ENCODE measurements at regions not wholly inside any gene's neighbourhood (a gene's known extent, or its start where the extent isn't known, plus 50 kb on each side); places are given as distances from the start of the nearest gene placed in this dataset.

- ChIA-PET CTCF (no interaction called here), POLR2A (no interaction called here)
- peaks cover 0 to 29% of the 10 kb centered on the region in 2 donors for H3K27me3 Mint-ChIP-seq
- Histone ChIP-seq H3K36me3 (ENCODE audit: insufficient read depth, low read length) (no peaks in the 10 kb centered on the region), H3K27me3 (ENCODE audit: insufficient read depth, low read length, poor library complexity, severe bottlenecking) (peaks cover 11% of the 10 kb centered on the region), H3K4me1 (ENCODE audit: insufficient read depth, low read length) (no peaks in the 10 kb centered on the region), H3K4me3 (ENCODE audit: low read length) (no peak overlapping the region), H3K9me3 (ENCODE audit: low read length) (no peaks in the 10 kb centered on the region), H3K27ac (ENCODE audit: low read depth, low read length) (no peak overlapping the region)
- no peak overlapping the region for H3K27ac Mint-ChIP-seq
- no peaks in the 10 kb centered on the region for H3K9me3 Mint-ChIP-seq
- no peak overlapping the region for H3K4me3 Mint-ChIP-seq
- H3K4me1 Mint-ChIP-seq: no peaks in the 10 kb centered on the region
- H3K36me3 Mint-ChIP-seq: no peaks in the 10 kb centered on the region
- no peak for DNase-seq
These were observed 115.2 kb upstream of the TOP3B start for GRCh38 chr22:22097727-22098228.

- no peaks in the 10 kb centered on the region for H3K4me1 ChIP-seq (ENCODE audit: insufficient read depth, low read length)
- peaks cover 3 to 47% of the 10 kb centered on the region in 2 donors for H3K27me3 Mint-ChIP-seq
These were observed 112.3 kb upstream of the TOP3B start for GRCh38 chr22:22094921-22095320.

DNA sequence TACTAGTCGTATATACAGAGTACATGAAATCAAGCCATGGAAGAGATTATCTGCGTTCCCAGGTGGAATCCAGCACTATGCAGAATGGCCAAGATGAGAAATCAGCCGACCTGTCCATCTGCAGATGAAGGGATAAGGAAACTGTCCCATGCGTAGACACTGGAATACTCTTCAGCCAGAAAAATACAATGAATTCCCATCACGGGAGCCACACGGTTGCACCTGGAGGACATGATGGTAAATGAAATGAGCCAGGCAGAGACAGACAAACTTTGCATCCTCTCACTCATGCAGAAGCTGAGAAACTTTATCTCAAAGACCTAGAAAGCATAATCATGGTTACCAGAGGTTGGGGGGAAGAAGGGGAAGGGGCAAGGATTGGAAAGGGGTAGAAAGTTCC, 111.9 kb upstream of the TOP3B start:
- POLR2A ChIA-PET: no interaction called here
- H3K4me3 Mint-ChIP-seq: no peak overlapping the region
- CTCF ChIA-PET: no interaction called here

More at GRCh38 chr22:22094921-22095320, 112.3 kb upstream of the TOP3B start:
- no peak for DNase-seq
- H3K9me3 Mint-ChIP-seq: no peaks in the 10 kb centered on the region
- Histone ChIP-seq H3K27me3 (ENCODE audit: insufficient read depth, low read length, poor library complexity, severe bottlenecking) (peaks cover 15% of the 10 kb centered on the region), H3K36me3 (ENCODE audit: insufficient read depth, low read length) (no peaks in the 10 kb centered on the region), H3K9me3 (ENCODE audit: low read length) (no peaks in the 10 kb centered on the region), H3K4me3 (ENCODE audit: low read length) (no peak overlapping the region), H3K27ac (ENCODE audit: low read depth, low read length) (no peak overlapping the region)
- no peak overlapping the region for H3K4me3 Mint-ChIP-seq
- H3K27ac Mint-ChIP-seq: no peak overlapping the region
- no peaks in the 10 kb centered on the region for H3K4me1 Mint-ChIP-seq
- ChIA-PET CTCF (no interaction called here), POLR2A (no interaction called here)
- H3K36me3 Mint-ChIP-seq: no peaks in the 10 kb centered on the region

DNA sequence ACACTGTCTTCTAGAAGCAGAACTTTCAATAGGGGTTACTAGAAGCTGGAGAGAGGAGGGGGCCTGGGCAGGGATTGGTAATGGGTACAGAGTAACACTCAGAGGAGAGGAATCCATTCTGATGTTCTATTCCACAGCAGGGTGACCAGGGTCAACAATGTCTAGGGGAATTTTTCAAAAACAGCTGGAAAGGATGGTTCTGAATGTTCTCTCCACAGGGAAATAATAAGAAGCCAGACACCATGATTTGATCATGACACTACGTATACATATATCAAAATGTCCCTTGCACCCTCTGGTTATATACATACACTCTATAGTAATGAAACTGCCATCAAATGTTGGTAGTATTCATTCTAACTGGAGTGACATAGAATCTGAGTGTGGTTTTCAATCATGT, 111.2 kb upstream of the TOP3B start:
- H3K9me3 Mint-ChIP-seq: no peaks in the 10 kb centered on the region
- H3K4me3 Mint-ChIP-seq: no peak overlapping the region
- H3K4me1 Mint-ChIP-seq: no peaks in the 10 kb centered on the region
- ChIA-PET POLR2A (no interaction called here), CTCF (no interaction called here)
- Histone ChIP-seq H3K27me3 (ENCODE audit: insufficient read depth, low read length, poor library complexity, severe bottlenecking) (peaks cover 16% of the 10 kb centered on the region), H3K4me3 (ENCODE audit: low read length) (no peak overlapping the region), H3K36me3 (ENCODE audit: insufficient read depth, low read length) (no peaks in the 10 kb centered on the region), H3K9me3 (ENCODE audit: low read length) (no peaks in the 10 kb centered on the region), H3K27ac (ENCODE audit: low read depth, low read length) (no peak overlapping the region), H3K4me1 (ENCODE audit: insufficient read depth, low read length) (no peaks in the 10 kb centered on the region)
- H3K27me3 Mint-ChIP-seq: peaks cover 11 to 59% of the 10 kb centered on the region in 2 donors
- no peak for DNase-seq
- H3K36me3 Mint-ChIP-seq: no peaks in the 10 kb centered on the region
- no peak overlapping the region for H3K27ac Mint-ChIP-seq

More for the DNA sequence above, 111.9 kb upstream of the TOP3B start:
- H3K4me1 Mint-ChIP-seq: no peaks in the 10 kb centered on the region
- no peak for DNase-seq
- no peaks in the 10 kb centered on the region for H3K36me3 Mint-ChIP-seq
- no peaks in the 10 kb centered on the region for H3K9me3 Mint-ChIP-seq
- Histone ChIP-seq H3K27me3 (ENCODE audit: insufficient read depth, low read length, poor library complexity, severe bottlenecking) (peaks cover 15% of the 10 kb centered on the region), H3K9me3 (ENCODE audit: low read length) (no peaks in the 10 kb centered on the region), H3K27ac (ENCODE audit: low read depth, low read length) (no peak overlapping the region), H3K4me1 (ENCODE audit: insufficient read depth, low read length) (no peaks in the 10 kb centered on the region), H3K4me3 (ENCODE audit: low read length) (no peak overlapping the region), H3K36me3 (ENCODE audit: insufficient read depth, low read length) (no peaks in the 10 kb centered on the region)
- H3K27me3 Mint-ChIP-seq: peaks cover 5 to 51% of the 10 kb centered on the region in 2 donors
- no peak overlapping the region for H3K27ac Mint-ChIP-seq

- ChIA-PET CTCF (no interaction called here), POLR2A (no interaction called here)
- peaks cover 18% of the 10 kb centered on the region for H3K27me3 ChIP-seq (ENCODE audit: insufficient read depth, low read length, poor library complexity, severe bottlenecking)
- no peak overlapping the region for H3K4me3 Mint-ChIP-seq
- no peaks in the 10 kb centered on the region for H3K4me1 Mint-ChIP-seq
- H3K27ac ChIP-seq (ENCODE audit: low read depth, low read length): no peak overlapping the region
- H3K36me3 Mint-ChIP-seq: no peaks in the 10 kb centered on the region
- H3K9me3 Mint-ChIP-seq: no peaks in the 10 kb centered on the region
- H3K27me3 Mint-ChIP-seq: peaks cover 14 to 66% of the 10 kb centered on the region in 2 donors
- H3K9me3 ChIP-seq (ENCODE audit: low read length): no peaks in the 10 kb centered on the region
- no peak overlapping the region for H3K4me3 ChIP-seq (ENCODE audit: low read length)
- H3K4me1 ChIP-seq (ENCODE audit: insufficient read depth, low read length): no peaks in the 10 kb centered on the region
- H3K36me3 ChIP-seq (ENCODE audit: insufficient read depth, low read length): no peaks in the 10 kb centered on the region
- no peak for DNase-seq
- H3K27ac Mint-ChIP-seq: no peak overlapping the region
These were observed 110.4 kb upstream of the TOP3B start for GRCh38 chr22:22092974-22093373.

DNA sequence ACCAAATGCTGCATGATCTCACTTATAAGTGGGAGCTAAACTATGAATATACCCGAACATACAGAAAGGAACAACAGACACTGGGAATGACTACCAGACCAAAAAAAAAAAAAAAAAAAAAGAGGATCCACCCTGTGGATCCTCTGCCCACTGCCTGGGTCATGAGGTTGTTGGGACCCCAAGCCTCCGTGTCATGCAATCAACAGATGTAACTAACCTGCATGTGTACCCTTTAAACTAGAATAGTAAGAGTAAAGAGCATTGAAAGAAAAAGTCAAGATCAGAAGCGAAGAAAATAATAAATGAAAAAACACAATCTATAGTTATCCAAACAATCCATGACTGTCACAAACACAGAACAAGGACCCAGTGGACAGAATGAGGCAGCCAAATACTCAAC, 109.5 kb upstream of the TOP3B start:
- H3K9me3 Mint-ChIP-seq: no peaks in the 10 kb centered on the region
- H3K36me3 ChIP-seq (ENCODE audit: insufficient read depth, low read length): no peaks in the 10 kb centered on the region
- POLR2A ChIA-PET: no interaction called here
- no peaks in the 10 kb centered on the region for H3K9me3 ChIP-seq (ENCODE audit: low read length)
- peaks cover 18% of the 10 kb centered on the region for H3K27me3 ChIP-seq (ENCODE audit: insufficient read depth, low read length, poor library complexity, severe bottlenecking)
- peaks cover 14 to 66% of the 10 kb centered on the region in 2 donors for H3K27me3 Mint-ChIP-seq
- no peak overlapping the region for H3K4me3 ChIP-seq (ENCODE audit: low read length)
- CTCF ChIA-PET: no interaction called here
- no peaks in the 10 kb centered on the region for H3K4me1 ChIP-seq (ENCODE audit: insufficient read depth, low read length)
- H3K4me3 Mint-ChIP-seq: no peak overlapping the region
- H3K27ac ChIP-seq (ENCODE audit: low read depth, low read length): no peak overlapping the region
- DNase-seq: no peak
- no peaks in the 10 kb centered on the region for H3K36me3 Mint-ChIP-seq
- no peaks in the 10 kb centered on the region for H3K4me1 Mint-ChIP-seq
- no peak overlapping the region for H3K27ac Mint-ChIP-seq

GRCh38 chr22:22091400-22091878, 108.9 kb upstream of the TOP3B start:
- Mint-ChIP-seq H3K4me1 (no peaks in the 10 kb centered on the region), H3K27me3 (peaks cover 14 to 63% of the 10 kb centered on the region in 2 donors)
- POLR2A ChIA-PET: no interaction called here

GRCh38 chr22:22090650-22091399, 108.2 kb upstream of the TOP3B start:
- Histone ChIP-seq H3K9me3 (ENCODE audit: low read length) (no peaks in the 10 kb centered on the region), H3K27me3 (ENCODE audit: insufficient read depth, low read length, poor library complexity, severe bottlenecking) (peaks cover 16% of the 10 kb centered on the region), H3K4me3 (ENCODE audit: low read length) (no peak overlapping the region), H3K36me3 (ENCODE audit: insufficient read depth, low read length) (no peaks in the 10 kb centered on the region), H3K4me1 (ENCODE audit: insufficient read depth, low read length) (no peaks in the 10 kb centered on the region), H3K27ac (ENCODE audit: low read depth, low read length) (no peak overlapping the region)
- CTCF ChIA-PET: no interaction called here
- Mint-ChIP-seq H3K27ac (no peak overlapping the region), H3K27me3 (peaks cover 14 to 65% of the 10 kb centered on the region in 2 donors), H3K4me3 (no peak overlapping the region), H3K9me3 (no peaks in the 10 kb centered on the region), H3K36me3 (no peaks in the 10 kb centered on the region), H3K4me1 (no peaks in the 10 kb centered on the region)
- POLR2A ChIA-PET: no interaction called here
- DNase-seq: no peak

More at GRCh38 chr22:22091400-22091878, 108.9 kb upstream of the TOP3B start:
- no peaks in the 10 kb centered on the region for H3K4me1 ChIP-seq (ENCODE audit: insufficient read depth, low read length)
- no peak overlapping the region for H3K27ac ChIP-seq (ENCODE audit: low read depth, low read length)
- no peak overlapping the region for H3K4me3 ChIP-seq (ENCODE audit: low read length)
- no peak overlapping the region for H3K4me3 Mint-ChIP-seq
- DNase-seq: no peak
- no peaks in the 10 kb centered on the region for H3K36me3 ChIP-seq (ENCODE audit: insufficient read depth, low read length)
- peaks cover 18% of the 10 kb centered on the region for H3K27me3 ChIP-seq (ENCODE audit: insufficient read depth, low read length, poor library complexity, severe bottlenecking)
- H3K27ac Mint-ChIP-seq: no peak overlapping the region
- no peaks in the 10 kb centered on the region for H3K9me3 ChIP-seq (ENCODE audit: low read length)
- no peaks in the 10 kb centered on the region for H3K9me3 Mint-ChIP-seq
- CTCF ChIA-PET: no interaction called here
- H3K36me3 Mint-ChIP-seq: no peaks in the 10 kb centered on the region
